Duodenal mucosa (tissue), 2 donors: ENCODE measurements at regions not wholly inside any gene's neighbourhood (a gene's known extent, or its start where the extent isn't known, plus 50 kb on each side); places are given as distances from the start of the nearest gene placed in this dataset.

Source experiments
- H3K27ac ChIP-seq: one replicate; pipeline ENCODE4 v1.7.0; 2013; ENCODE audit warnings: low read depth, low read length
- H3K27me3 ChIP-seq, 2 donors: one replicate each; pipeline ENCODE4 v1.7.0; 2013; ENCODE audit warnings: low read length in 2 of 2, control low read depth in 1 of 2; ENCODE audit not compliant: insufficient read depth in 2 of 2, control insufficient read depth in 1 of 2
- H3K36me3 ChIP-seq, 2 donors: one replicate each; pipeline ENCODE4 v1.7.0; 2013; ENCODE audit warnings: low read length in 2 of 2, control low read depth in 1 of 2; ENCODE audit not compliant: insufficient read depth in 2 of 2, control insufficient read depth in 1 of 2
- H3K4me1 ChIP-seq, 2 donors: one replicate each; pipeline ENCODE4 v1.7.0; 2013; ENCODE audit warnings: low read length in 2 of 2, control low read depth in 1 of 2; ENCODE audit not compliant: insufficient read depth in 2 of 2, control insufficient read depth in 1 of 2
- H3K4me3 ChIP-seq, 2 donors: one replicate each; pipeline ENCODE4 v1.7.0; 2013; ENCODE audit warnings: low read length in 2 of 2, low read depth in 1 of 2
- H3K9ac ChIP-seq, 2 donors: one replicate each; pipeline ENCODE4 v1.7.0; 2013; ENCODE audit warnings: low read length in 2 of 2, low read depth in 1 of 2
- H3K9me3 ChIP-seq, 2 donors: one replicate each; pipeline ENCODE4 v1.7.0; 2013; ENCODE audit warnings: low read length in 2 of 2, control low read depth in 1 of 2; ENCODE audit not compliant: control insufficient read depth in 1 of 2

DNA sequence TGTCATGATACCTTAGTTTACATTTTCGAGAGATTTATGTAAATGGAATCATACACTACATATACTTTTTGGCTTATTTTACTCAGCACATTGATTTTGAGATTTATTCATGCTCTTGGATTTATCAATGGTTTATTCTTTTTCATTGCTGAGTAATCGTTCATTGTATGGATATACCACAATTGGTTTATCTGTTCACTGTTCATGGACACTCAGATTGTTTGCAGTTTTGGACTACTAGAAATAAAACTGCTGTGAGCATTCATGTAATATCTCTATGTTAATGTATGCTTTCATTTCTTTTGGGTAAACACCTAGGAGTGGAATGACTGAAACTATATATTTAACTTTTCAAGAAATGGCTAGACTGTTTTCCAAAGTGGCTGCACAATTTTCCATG lies 550.9 kb upstream of the ADAMTS9 start:
- H3K27me3 ChIP-seq, result no peaks in the 10 kb centered on the region
- H3K4me1 ChIP-seq, result no peaks in the 10 kb centered on the region
- no peaks in the 10 kb centered on the region for H3K36me3 ChIP-seq
- H3K9ac ChIP-seq, result no peak overlapping the region
- H3K27ac ChIP-seq, result no peak overlapping the region
- H3K4me3 ChIP-seq, result no peak overlapping the region
- no peaks in the 10 kb centered on the region for H3K9me3 ChIP-seq

DNA sequence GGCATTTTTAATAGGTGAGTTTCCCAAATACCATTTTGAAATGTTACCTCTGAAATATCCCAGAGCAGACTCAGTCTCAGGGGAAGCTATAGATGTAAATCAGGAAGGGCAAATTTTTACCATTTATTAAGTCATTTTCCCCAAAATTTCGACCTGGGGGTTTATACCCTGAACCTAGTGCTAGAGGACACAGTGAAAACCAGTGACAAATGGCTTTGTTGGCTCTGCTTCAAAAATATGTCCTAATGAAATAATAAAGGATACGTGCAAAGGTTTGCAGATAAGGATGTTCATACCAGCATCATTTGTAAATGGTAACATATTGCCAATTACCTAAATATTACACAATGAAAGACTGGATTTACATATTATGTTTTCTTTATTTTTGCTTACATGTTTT lies 546.7 kb upstream of the ADAMTS9 start:
- Histone ChIP-seq H3K4me1 (no peaks in the 10 kb centered on the region), H3K9me3 (no peaks in the 10 kb centered on the region), H3K27me3 (no peaks in the 10 kb centered on the region), H3K27ac (no peak overlapping the region), H3K4me3 (no peak overlapping the region), H3K9ac (no peak overlapping the region), H3K36me3 (no peaks in the 10 kb centered on the region)

GRCh38 chr3:65233561-65233960 lies 545.8 kb upstream of the ADAMTS9 start:
- no peaks in the 10 kb centered on the region for H3K4me1 ChIP-seq
- H3K27ac ChIP-seq, result no peak overlapping the region
- H3K27me3 ChIP-seq, result no peaks in the 10 kb centered on the region
- no peaks in the 10 kb centered on the region for H3K9me3 ChIP-seq
- H3K9ac ChIP-seq, result no peak overlapping the region
- no peak overlapping the region for H3K4me3 ChIP-seq
- no peaks in the 10 kb centered on the region for H3K36me3 ChIP-seq

DNA sequence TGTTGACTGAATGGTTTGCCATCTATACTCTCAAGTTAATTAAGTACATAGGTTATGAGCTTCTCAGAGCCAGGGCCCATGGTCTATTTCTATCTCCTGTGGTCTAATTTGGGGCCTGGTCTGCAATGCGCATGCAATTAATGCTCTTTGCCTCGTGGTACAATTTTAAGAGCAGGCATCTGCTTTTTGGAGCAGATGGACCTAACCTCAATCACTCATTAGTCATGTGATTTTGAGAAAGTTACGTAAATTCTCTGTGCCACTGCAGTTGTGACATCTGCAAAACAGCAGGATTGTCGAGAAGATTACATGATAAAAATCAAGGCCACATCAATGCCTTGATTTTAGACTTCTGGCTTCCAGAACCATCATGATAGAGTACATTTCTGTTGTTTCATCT lies 543.7 kb upstream of the ADAMTS9 start:
- H3K27ac ChIP-seq, result no peak overlapping the region
- H3K4me1 ChIP-seq, result no peaks in the 10 kb centered on the region
- H3K27me3 ChIP-seq, result no peaks in the 10 kb centered on the region
- H3K9me3 ChIP-seq, result no peaks in the 10 kb centered on the region
- no peak overlapping the region for H3K9ac ChIP-seq
- H3K4me3 ChIP-seq, result no peak overlapping the region
- no peaks in the 10 kb centered on the region for H3K36me3 ChIP-seq

DNA sequence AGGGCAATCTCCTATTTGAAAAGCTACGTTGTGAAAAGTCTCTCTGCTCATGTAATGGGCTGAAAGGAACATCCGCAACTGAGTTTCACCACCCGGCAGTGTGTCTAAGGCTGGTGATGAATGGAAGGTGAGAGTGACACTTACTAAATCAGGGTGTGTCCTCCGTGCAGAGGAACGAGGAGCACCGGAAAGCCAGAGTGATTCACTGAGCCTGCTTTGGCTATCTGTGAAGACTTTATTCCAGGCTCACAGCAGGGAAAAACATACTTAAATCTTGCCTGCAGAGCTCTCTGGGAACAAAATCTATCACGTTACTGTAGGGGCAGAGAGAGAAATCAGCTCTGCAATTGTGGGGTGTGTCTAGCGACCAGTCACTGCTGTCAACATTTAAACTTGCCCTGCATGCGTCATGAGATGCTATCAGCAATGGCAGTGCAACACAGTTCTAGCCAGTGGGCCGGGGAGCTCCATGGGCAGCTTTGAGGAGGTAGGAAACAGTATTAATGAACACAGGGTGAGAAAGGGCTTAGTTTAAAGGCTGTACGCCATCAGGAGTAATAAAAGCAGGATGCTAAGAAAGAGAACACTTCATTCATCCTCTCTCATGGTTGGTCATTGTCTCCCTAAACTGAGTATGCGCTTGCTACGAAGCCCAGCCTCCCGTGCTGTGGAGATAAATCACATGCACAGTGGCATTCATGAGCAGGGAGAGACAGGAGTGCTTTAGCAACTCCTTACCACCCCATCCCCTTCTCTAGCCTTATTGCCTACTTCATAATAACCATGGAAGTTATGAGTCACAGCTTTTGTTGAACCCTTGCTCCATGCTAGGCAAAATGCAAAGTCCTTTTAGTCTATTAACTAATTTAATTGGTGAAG lies 542.7 kb upstream of the ADAMTS9 start:
- H3K9me3 ChIP-seq, result no peaks in the 10 kb centered on the region

GRCh38 chr3:65226287-65226686 lies 538.5 kb upstream of the ADAMTS9 start:
- no peak overlapping the region for H3K27ac ChIP-seq
- H3K27me3 ChIP-seq, result no peaks in the 10 kb centered on the region
- H3K36me3 ChIP-seq, result no peaks in the 10 kb centered on the region
- no peaks in the 10 kb centered on the region for H3K4me1 ChIP-seq
- no peak overlapping the region for H3K9ac ChIP-seq
- H3K9me3 ChIP-seq, result no peaks in the 10 kb centered on the region
- no peak overlapping the region for H3K4me3 ChIP-seq

More for the DNA sequence above, 542.7 kb upstream of the ADAMTS9 start:
- Histone ChIP-seq H3K36me3 (no peaks in the 10 kb centered on the region), H3K4me3 (no peak overlapping the region), H3K9ac (no peak overlapping the region), H3K4me1 (no peaks in the 10 kb centered on the region), H3K27ac (no peak overlapping the region), H3K27me3 (no peaks in the 10 kb centered on the region)

DNA sequence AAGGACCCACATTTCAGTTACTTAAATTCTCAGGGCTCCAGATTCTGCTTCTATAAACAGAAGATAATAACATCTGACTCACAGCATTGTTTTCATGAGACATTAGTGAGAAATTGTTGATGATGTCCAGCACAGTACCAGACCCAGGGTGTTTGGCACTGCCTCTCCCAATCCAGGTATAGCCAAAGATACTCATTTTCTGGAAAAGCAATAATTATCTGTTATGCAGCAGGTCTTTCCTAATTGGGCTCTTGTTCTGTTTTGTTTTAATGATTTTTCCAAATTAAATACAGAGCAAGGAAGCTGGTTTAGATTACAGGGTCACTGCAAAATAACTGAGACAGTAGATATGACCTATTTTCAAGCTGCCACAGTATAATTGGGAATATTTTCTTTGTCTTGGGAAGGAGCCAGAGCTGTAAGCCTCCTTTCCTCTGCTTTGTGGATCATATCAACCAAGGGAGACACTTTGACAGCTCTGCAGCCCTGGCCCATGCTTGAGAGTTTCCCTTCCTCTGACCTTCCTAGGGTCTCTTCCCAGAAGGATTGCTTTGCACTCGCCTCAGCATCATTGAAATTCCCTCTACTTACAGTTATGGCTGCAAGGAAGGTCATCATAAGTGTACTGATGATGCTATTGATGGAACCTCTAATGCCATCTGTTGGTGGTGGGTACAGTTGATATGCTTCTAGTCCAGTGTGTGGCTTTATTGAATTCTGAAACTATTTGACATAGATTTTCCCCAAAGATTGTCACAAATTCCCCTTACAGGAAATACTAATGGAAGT lies 522.4 kb upstream of the ADAMTS9 start:
- Histone ChIP-seq H3K9me3 (no peaks in the 10 kb centered on the region), H3K27me3 (no peaks in the 10 kb centered on the region), H3K9ac (no peak overlapping the region), H3K4me1 (no peaks in the 10 kb centered on the region), H3K36me3 (no peaks in the 10 kb centered on the region), H3K4me3 (no peak overlapping the region), H3K27ac (no peak overlapping the region)

DNA sequence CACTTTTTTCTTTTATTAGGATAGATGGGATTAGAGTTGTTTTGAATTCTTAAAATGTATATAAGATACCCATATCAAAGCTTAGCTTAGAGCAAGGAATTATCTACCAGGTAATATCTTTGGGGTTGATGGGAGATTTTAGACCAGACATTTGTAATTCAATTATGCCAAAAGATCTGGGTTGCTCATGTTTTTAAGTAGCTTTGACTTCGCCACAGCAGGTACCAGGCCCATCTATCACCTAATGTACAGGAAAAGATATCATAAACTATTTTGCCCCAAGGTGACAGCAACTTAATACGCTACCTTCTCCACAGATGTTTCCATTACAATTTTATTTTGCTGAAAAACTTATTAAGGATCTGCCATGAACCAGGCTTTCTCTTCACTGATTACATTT lies 514.6 kb upstream of the ADAMTS9 start:
- Histone ChIP-seq H3K27me3 (no peaks in the 10 kb centered on the region), H3K36me3 (no peaks in the 10 kb centered on the region), H3K4me1 (no peaks in the 10 kb centered on the region), H3K9me3 (no peaks in the 10 kb centered on the region), H3K9ac (no peak overlapping the region), H3K27ac (no peak overlapping the region), H3K4me3 (no peak overlapping the region)

DNA sequence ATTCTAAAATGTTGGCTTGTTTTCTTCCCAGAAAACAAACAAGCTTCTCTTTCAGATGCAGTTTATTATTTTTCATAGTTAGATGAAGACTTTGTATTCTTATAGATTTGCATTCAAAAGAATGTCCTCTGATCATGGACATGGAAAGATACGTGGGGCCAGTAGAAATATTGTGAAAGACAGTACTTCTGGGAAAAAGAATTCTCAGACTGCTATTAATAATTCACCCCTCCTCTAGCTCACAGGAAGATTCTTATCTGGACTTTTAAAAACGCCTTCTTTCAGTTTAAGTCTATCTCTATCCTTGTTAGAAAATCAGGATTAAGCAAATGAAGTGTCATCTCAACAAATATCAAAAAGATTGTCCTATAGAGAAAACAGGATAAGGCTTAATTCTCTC lies 514.1 kb upstream of the ADAMTS9 start:
- H3K27ac ChIP-seq, result no peak overlapping the region
- no peaks in the 10 kb centered on the region for H3K36me3 ChIP-seq
- no peaks in the 10 kb centered on the region for H3K4me1 ChIP-seq
- no peak overlapping the region for H3K4me3 ChIP-seq
- no peaks in the 10 kb centered on the region for H3K9me3 ChIP-seq
- no peaks in the 10 kb centered on the region for H3K27me3 ChIP-seq
- H3K9ac ChIP-seq, result no peak overlapping the region

GRCh38 chr3:65200310-65200970 lies 512.6 kb upstream of the ADAMTS9 start:
- no peak overlapping the region for H3K9ac ChIP-seq
- H3K4me1 ChIP-seq, result no peaks in the 10 kb centered on the region
- no peak overlapping the region for H3K27ac ChIP-seq
- no peaks in the 10 kb centered on the region for H3K9me3 ChIP-seq
- H3K27me3 ChIP-seq, result no peaks in the 10 kb centered on the region
- H3K36me3 ChIP-seq, result no peaks in the 10 kb centered on the region
- no peak overlapping the region for H3K4me3 ChIP-seq
